HFFc6 (cell line): ENCODE measurements at regions not wholly inside any gene's neighbourhood (a gene's known extent, or its start where the extent isn't known, plus 50 kb on each side); places are given as distances from the start of the nearest gene placed in this dataset.

ENCODE experiments used
- DNase-seq: peaks from one replicate; pipeline ENCODE4 v3.0.0-alpha.2; 2018
- H3K27ac Mint-ChIP-seq: 2 replicates; pipeline ENCODE4 v1.8.0; 2020; ENCODE audit warnings: mild to moderate bottlenecking, mixed read lengths
- H3K27me3 Mint-ChIP-seq: 2 replicates; pipeline ENCODE4 v1.8.0; 2021; ENCODE audit warnings: mild to moderate bottlenecking, moderate library complexity, mixed read lengths; ENCODE audit not compliant: insufficient read depth
- H3K36me3 Mint-ChIP-seq: 2 replicates; pipeline ENCODE4 v1.8.0; 2021; ENCODE audit warnings: low read depth, mixed read lengths
- H3K4me1 Mint-ChIP-seq: 2 replicates; pipeline ENCODE4 v1.8.0; 2020; ENCODE audit warnings: low read depth, mixed read lengths
- H3K4me3 Mint-ChIP-seq: 2 replicates; pipeline ENCODE4 v1.8.0; 2020; ENCODE audit warnings: mild to moderate bottlenecking, moderate library complexity, mixed read lengths
- H3K9me3 Mint-ChIP-seq: 2 replicates; pipeline ENCODE4 v1.8.0; 2020; ENCODE audit warnings: mild to moderate bottlenecking, mixed read lengths
- CTCF ChIP-seq: fragments of 200-600 bp; sonication (generic); IDR thresholded peaks from 2 replicates; pipeline ENCODE4 v1.5.0; 2021; ENCODE audit warnings: antibody characterized with exemption, mild to moderate bottlenecking

- Mint-ChIP-seq H3K36me3 (no peaks in the 10 kb centered on the region), H3K27me3 (peaks cover 2% of the 10 kb centered on the region; the same call in 1 of the 2 replicates), H3K27ac (no peak overlapping the region), H3K4me3 (no peak overlapping the region), H3K9me3 (peaks cover 56% of the 10 kb centered on the region), H3K4me1 (no peaks in the 10 kb centered on the region)
- TF ChIP-seq CTCF, result no peak
- no peak for DNase-seq
Measured at GRCh38 chr2:129459881-129460280, 519.6 kb upstream of the RAB6C start.

GRCh38 chr2:129460299-129461198, 518.9 kb upstream of the RAB6C start:
- DNase-seq, result no peak
- H3K9me3 Mint-ChIP-seq, result peaks cover 60% of the 10 kb centered on the region
- H3K27me3 Mint-ChIP-seq, result peaks cover 2% of the 10 kb centered on the region; the same call in 1 of the 2 replicates
- H3K27ac Mint-ChIP-seq, result no peak overlapping the region
- H3K4me1 Mint-ChIP-seq, result no peaks in the 10 kb centered on the region
- TF ChIP-seq CTCF, result no peak
- H3K36me3 Mint-ChIP-seq, result no peaks in the 10 kb centered on the region
- H3K4me3 Mint-ChIP-seq, result no peak overlapping the region

- no peak for TF ChIP-seq CTCF
Measured at GRCh38 chr2:129462349-129462748, 517.1 kb upstream of the RAB6C start.

GRCh38 chr2:129462967-129463366, 516.5 kb upstream of the RAB6C start:
- no peak for TF ChIP-seq CTCF
- H3K27me3 Mint-ChIP-seq, result peaks cover 2% of the 10 kb centered on the region; the same call in 1 of the 2 replicates

More at GRCh38 chr2:129462349-129462748, 517.1 kb upstream of the RAB6C start:
- H3K27ac Mint-ChIP-seq, result no peak overlapping the region
- H3K4me3 Mint-ChIP-seq, result no peak overlapping the region
- H3K9me3 Mint-ChIP-seq, result peaks cover 73% of the 10 kb centered on the region
- peaks cover 2% of the 10 kb centered on the region; the same call in 1 of the 2 replicates for H3K27me3 Mint-ChIP-seq
- no peaks in the 10 kb centered on the region for H3K4me1 Mint-ChIP-seq
- peaks cover 6% of the 10 kb centered on the region; the same call in 1 of the 2 replicates for H3K36me3 Mint-ChIP-seq
- no peak for DNase-seq

GRCh38 chr2:129464036-129464435, 515.4 kb upstream of the RAB6C start:
- peaks cover 2% of the 10 kb centered on the region; the same call in 1 of the 2 replicates for H3K27me3 Mint-ChIP-seq
- no peak for DNase-seq
- no peak overlapping the region for H3K27ac Mint-ChIP-seq
- peaks cover 6% of the 10 kb centered on the region; the same call in 1 of the 2 replicates for H3K36me3 Mint-ChIP-seq
- H3K9me3 Mint-ChIP-seq, result peaks cover 69% of the 10 kb centered on the region
- no peaks in the 10 kb centered on the region for H3K4me1 Mint-ChIP-seq
- TF ChIP-seq CTCF, result no peak
- no peak overlapping the region for H3K4me3 Mint-ChIP-seq

More at GRCh38 chr2:129462967-129463366, 516.5 kb upstream of the RAB6C start:
- H3K36me3 Mint-ChIP-seq, result peaks cover 6% of the 10 kb centered on the region; the same call in 1 of the 2 replicates
- no peak overlapping the region for H3K4me3 Mint-ChIP-seq
- peaks cover 73% of the 10 kb centered on the region for H3K9me3 Mint-ChIP-seq
- no peak for DNase-seq
- no peak overlapping the region for H3K27ac Mint-ChIP-seq
- H3K4me1 Mint-ChIP-seq, result no peaks in the 10 kb centered on the region
